ENCODE measurements at regions not wholly inside any gene's neighbourhood (a gene's known extent, or its start where the extent isn't known, plus 50 kb on each side); places are given as distances from the start of the nearest gene placed in this dataset.

DNA sequence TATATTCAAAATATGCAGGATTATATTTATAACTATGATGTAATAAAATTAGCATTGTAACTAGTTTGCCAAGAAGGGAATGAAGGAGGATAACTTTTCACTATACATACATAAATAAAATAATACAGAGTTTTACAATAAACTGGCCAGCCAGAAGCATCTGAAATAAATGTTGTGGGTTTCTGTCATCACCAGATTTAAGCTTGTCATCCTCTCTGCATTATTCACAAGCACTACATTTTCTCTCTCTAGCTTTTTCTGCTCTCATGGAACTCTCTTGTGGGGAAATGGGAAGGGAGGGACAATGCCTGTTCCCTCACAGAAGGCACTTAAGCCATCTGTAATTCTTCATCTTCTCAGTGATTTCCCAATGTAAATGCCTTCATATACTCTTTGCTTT, 626.8 kb downstream of the SEMA5A start:
- peak; percentile 38 for DNase-seq

DNA sequence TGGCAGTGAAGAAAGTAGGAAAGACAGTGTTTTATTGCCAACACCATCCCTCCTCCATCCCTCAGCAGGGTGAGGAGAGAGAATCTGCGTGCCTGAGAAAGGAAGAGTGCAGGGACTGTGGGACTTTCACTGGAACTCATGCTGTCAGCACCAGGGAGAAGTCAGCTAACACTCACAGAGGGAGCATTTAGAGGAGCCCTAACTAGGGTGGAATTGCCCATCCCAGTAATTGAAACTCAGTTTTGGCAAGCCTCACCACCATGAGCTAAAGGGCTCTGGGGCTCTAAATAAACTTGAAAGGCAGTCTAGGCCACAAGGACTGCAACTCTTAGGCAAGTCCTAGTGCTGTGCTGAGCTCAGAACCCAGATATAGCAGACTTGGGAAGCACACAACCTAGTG, 622.3 kb downstream of the SEMA5A start:
- DNase-seq: no peak

- DNase-seq: no peak
Measured at GRCh38 chr5:8924054-8924793, 621.7 kb downstream of the SEMA5A start.

GRCh38 chr5:8930021-8930420, 615.9 kb downstream of the SEMA5A start:
- DNase-seq: no peak

DNA sequence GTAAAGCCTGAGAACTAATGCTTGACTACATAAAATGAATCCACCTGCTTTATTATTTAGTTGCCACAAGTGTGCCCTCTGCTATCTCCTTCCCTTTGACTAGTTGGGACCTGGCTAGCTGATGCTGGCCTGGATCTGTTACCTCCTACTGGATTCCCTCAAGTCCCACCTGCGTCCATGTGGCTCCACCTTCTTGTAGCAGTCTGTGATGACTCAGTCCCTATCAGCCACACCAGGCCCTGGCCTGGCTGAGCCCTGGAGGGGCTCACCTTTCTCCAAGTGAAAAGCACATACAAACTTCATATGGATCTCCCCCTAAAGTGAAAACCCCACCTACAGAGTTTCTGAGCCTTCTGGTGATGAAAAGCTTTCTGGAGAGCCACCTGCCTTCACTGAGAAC, 611.4 kb downstream of the SEMA5A start:
- no peak for DNase-seq

DNA sequence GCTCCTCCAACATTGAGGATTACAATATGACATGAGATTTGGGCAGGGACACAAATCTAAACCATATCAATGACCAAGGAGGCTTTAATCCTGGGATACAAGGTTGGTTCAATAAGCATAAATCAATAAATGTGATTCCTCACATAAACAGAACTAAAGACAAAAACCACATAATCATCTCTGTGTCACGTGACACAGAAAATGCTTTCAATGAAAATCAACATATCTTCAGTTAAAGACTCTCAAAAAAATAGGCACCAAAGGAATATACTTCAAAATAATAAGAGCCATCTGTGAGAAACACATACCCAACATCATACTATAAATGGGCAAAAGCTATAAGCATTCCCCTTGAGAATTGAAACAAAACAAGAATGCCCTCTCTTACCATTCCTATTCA, 604.9 kb downstream of the SEMA5A start:
- DNase-seq: no peak

- DNase-seq: no peak
Measured at GRCh38 chr5:8943301-8943700, 602.6 kb downstream of the SEMA5A start.

DNA sequence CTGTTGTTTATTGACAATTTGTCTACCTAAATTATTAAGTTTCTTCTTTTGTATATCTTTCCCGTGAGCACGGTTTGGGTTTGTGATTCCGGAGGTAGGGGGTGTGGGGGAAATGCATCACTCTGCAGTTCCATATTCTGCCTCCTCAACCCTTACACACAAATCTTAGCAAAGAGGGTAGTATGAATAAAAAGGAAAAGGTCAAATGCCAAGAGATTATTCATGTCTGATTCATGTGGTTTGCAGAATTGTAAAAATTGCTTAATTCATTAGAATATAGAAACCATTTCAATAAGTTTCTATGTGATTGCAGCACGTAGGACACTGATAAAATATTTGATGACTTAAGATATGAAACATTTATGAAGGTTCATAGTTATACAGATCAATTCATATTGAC, 601.9 kb downstream of the SEMA5A start:
- DNase-seq: no peak

- no peak for DNase-seq
Measured at GRCh38 chr5:8945972-8946371, 599.9 kb downstream of the SEMA5A start.

DNA sequence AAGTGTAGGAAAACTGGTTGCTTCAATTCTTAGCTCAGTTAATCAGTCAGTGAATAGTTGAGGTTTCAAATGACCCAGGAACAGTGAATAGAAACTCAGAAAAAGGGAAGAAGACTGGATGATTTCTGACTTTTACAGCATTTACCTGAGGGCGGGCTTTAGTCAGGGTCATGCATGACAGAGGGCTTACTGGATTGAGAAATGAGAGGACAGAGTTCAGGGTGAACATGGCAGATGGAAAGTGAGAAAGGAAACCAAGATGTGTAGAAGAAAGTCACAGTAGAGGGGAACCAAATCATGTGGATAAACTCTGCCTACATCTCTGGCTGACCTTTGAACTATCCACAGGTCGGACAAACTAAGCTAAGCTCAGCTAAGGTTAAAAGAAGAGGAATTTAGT, 596.0 kb downstream of the SEMA5A start:
- no peak for DNase-seq

DNA sequence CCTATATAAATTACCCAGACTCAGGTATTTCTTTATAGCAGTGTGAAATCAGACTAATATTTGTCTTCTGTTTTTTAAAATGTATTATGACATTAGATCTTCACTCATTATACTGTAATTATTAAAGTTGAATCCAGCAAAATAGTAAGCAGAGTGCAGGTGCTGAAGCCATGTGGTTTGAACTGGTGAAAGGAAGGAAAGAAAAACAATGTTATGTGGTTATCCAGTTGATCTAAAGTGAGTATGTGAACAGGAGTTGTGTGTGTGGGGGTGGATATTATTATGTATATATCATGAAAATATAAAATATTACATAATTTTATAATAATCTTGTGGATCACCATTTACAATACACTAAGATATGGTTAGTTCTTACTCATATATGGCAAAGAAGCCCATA, 593.7 kb downstream of the SEMA5A start:
- DNase-seq: no peak

- DNase-seq: no peak
Measured at GRCh38 chr5:8953016-8953415, 592.9 kb downstream of the SEMA5A start.

DNA sequence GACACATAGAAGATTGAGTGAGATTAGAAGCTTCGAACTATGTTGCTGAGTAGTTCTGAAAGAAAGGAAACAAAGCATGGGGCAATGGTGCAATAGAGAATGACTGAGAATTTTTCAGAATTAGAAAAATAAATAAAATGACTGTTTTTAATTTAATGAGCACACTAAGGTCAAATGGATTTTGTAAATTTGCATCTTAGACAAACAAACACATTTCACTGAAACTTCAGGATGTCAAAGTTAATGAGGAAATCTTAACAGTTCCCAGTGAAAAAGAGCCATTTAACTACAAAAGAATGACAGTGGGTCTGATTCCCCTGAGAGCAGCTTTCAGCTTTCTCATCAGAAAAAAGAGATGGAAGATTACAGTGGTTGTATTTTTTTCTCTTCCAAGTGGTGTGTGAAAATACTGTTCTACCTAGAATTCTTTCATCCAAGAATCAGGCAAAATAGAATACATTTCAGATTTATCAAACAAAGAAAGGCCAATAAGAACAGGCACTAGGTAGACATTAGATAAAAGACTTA, 591.9 kb downstream of the SEMA5A start:
- DNase-seq: no peak

DNA sequence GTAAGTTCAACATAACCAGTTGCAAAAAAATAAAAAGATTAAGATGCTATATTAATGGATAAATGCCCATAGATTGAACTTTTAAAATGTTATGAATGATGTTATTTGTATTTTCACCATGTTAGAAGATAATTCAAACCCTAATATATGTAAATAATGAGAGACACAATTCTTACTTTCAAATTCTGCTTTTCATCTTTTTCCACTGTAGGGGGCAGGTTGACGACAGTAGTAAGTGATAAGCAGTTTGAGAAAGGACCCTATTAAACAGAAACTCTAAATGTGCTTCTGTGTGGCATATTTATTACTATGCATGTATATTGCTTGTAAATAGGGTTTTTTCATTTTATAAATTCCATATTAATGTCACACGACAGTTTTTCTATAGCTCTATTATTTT, 591.1 kb downstream of the SEMA5A start:
- DNase-seq: no peak

- DNase-seq: no peak
Measured at GRCh38 chr5:8956659-8957058, 589.2 kb downstream of the SEMA5A start.

GRCh38 chr5:8958602-8959001, 587.3 kb downstream of the SEMA5A start:
- DNase-seq: no peak

DNA sequence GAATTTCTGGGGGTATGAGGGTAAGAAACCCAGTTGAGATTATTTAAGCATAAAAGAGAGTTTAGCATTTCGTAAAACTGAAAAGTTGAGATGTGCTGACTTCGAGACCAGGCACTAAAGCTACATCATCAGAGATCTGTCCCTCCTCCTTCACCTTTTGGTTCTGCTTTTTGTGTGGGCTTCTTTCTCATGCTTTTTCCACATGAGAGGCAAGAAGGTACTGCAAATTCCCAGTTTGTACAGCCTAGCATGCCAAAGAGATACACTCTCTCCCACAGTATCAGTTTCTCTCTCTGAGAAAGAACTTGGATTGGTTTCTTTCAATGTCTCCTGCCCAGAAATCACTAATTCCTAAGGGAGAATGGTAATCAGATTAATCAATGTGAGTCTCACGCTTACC, 584.7 kb downstream of the SEMA5A start:
- no peak for DNase-seq

- DNase-seq: no peak
Measured at GRCh38 chr5:8961956-8962355, 583.9 kb downstream of the SEMA5A start.

DNA sequence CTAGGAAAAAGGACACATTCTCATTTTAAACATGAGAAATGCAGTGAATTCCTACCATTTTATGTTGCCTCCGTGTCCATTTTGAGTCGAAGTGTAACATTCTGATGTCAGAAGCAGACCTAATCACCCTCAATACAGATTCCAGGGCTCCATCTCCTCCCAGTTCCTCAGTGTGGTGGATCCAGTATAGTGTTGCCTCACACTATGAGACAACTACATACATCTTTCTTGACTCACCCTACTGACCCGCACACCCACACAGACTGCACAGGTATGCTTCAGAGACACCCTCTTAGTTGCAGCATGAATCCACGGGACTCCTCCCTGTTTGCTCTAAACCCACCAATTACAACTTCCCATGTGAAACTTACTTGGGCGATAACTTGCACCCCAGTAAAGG, 564.9 kb downstream of the SEMA5A start:
- no peak for DNase-seq

GRCh38 chr5:8981496-8981895, 564.4 kb downstream of the SEMA5A start:
- no peak for DNase-seq

- DNase-seq: no peak
Measured at GRCh38 chr5:8984386-8984785, 561.5 kb downstream of the SEMA5A start.
